ENCODE measurements at regions not wholly inside any gene's neighbourhood (a gene's known extent, or its start where the extent isn't known, plus 50 kb on each side); places are given as distances from the start of the nearest gene placed in this dataset.

DNA sequence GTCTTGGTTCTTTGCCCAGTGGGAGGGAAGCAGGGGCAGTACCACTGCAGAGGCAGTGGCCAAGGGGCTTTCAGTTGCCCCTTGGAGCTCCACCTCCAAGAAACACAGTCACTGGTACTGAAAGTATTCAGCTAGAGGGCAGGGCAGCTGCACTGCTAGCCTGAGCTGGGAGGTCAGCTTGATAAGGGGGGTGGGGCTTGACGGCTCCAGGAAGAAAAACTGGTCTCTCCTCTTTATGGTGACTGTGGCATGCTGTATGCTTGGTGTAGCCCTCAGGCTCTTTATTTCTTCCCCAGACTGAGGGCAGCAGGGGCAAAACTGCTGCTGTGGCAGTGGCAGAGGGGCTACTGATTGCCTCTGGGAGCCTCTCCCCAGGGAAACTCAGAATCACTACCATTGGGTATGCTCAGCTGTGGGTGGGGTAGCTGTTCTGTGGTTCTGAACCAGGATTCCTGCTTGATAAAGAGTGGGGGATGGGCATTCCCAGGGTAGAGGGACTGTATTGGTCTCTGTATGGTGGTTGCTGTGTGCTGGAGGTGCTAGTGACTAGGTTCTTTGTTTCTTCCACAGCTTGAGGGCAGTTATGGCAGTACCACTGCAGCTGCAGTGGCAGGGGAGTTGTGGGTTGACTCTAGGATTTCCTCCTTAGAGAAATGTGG is 134.6 kb upstream of the SCN7A start:
- TF ChIP-seq, protein P1, sequence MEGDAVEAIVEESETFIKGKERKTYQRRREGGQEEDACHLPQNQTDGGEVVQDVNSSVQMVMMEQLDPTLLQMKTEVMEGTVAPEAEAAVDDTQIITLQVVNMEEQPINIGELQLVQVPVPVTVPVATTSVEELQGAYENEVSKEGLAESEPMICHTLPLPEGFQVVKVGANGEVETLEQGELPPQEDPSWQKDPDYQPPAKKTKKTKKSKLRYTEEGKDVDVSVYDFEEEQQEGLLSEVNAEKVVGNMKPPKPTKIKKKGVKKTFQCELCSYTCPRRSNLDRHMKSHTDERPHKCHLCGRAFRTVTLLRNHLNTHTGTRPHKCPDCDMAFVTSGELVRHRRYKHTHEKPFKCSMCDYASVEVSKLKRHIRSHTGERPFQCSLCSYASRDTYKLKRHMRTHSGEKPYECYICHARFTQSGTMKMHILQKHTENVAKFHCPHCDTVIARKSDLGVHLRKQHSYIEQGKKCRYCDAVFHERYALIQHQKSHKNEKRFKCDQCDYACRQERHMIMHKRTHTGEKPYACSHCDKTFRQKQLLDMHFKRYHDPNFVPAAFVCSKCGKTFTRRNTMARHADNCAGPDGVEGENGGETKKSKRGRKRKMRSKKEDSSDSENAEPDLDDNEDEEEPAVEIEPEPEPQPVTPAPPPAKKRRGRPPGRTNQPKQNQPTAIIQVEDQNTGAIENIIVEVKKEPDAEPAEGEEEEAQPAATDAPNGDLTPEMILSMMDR (IDR thresholded peaks at IDR 0.05) = no peak
- no peak for TF ChIP-seq ZFX (IDR thresholded peaks at IDR 0.05; ENCODE audit: borderline replicate concordance)
